Ishikawa (cell line): ENCODE measurements at regions not wholly inside any gene's neighbourhood (a gene's known extent, or its start where the extent isn't known, plus 50 kb on each side); places are given as distances from the start of the nearest gene placed in this dataset.

ENCODE experiments used
- CEBPB ChIP-seq: IDR thresholded peaks from 2 replicates; pipeline ENCODE4 v1.6.1; 2012
- EP300 ChIP-seq: IDR thresholded peaks from 2 replicates; pipeline ENCODE4 v1.6.1; 2012; ENCODE audit warnings: borderline replicate concordance
- FOXM1 ChIP-seq: IDR thresholded peaks from 2 replicates; pipeline ENCODE4 v1.6.1; 2012; ENCODE audit warnings: low read depth, borderline replicate concordance
- MAX ChIP-seq: IDR thresholded peaks from 2 replicates; pipeline ENCODE4 v1.6.1; 2012
- NFIC ChIP-seq: IDR thresholded peaks from 2 replicates; pipeline ENCODE4 v1.6.1; 2012
- RAD21 ChIP-seq: IDR thresholded peaks from 2 replicates; pipeline ENCODE4 v1.6.1; 2012; ENCODE audit warnings: low read depth
- TAF1 ChIP-seq: IDR thresholded peaks from 2 replicates; pipeline ENCODE4 v1.6.1; 2012; ENCODE audit warnings: low read depth, mild to moderate bottlenecking
- USF1 ChIP-seq: IDR thresholded peaks from 2 replicates; pipeline ENCODE4 v1.6.1; 2012
- YY1 ChIP-seq: IDR thresholded peaks from 2 replicates; pipeline ENCODE4 v1.6.1; 2012; ENCODE audit warnings: low read depth

GRCh38 chr5:174816858-174817257 lies 92.5 kb downstream of the MSX2 start:
- TF ChIP-seq FOXM1 (no peak), NFIC (no peak), EP300 (no peak), YY1 (no peak), RAD21 (no peak), MAX (no peak), CEBPB (no peak), USF1 (no peak), TAF1 (no peak)
